Progenitor cell of endocrine pancreas (in vitro differentiated cells): ENCODE measurements at regions not wholly inside any gene's neighbourhood (a gene's known extent, or its start where the extent isn't known, plus 50 kb on each side); places are given as distances from the start of the nearest gene placed in this dataset.

Source experiments
- DNase-seq: peaks from one replicate; pipeline ENCODE4 v3.0.0; 2021; ENCODE audit warnings: low spot score; ENCODE audit not compliant: unreplicated experiment
- H3K27ac Mint-ChIP-seq: 2 replicates; pipeline ENCODE4 v1.8.0; 2021; ENCODE audit warnings: mild to moderate bottlenecking, moderate library complexity, mixed read lengths
- H3K27me3 Mint-ChIP-seq: 2 replicates; pipeline ENCODE4 v1.8.0; 2021; ENCODE audit warnings: mixed read lengths
- H3K36me3 Mint-ChIP-seq: 2 replicates; pipeline ENCODE4 v1.8.0; 2022; ENCODE audit warnings: mixed read lengths; ENCODE audit not compliant: insufficient read depth
- H3K4me1 Mint-ChIP-seq: 2 replicates; pipeline ENCODE4 v1.8.0; 2021; ENCODE audit warnings: low read depth, mixed read lengths
- H3K4me3 Mint-ChIP-seq: 2 replicates; pipeline ENCODE4 v1.8.0; 2021; ENCODE audit warnings: low read depth, mild to moderate bottlenecking, moderate library complexity, mixed read lengths
- H3K9me3 Mint-ChIP-seq: 2 replicates; pipeline ENCODE4 v1.8.0; 2021; ENCODE audit warnings: low read depth, mixed read lengths
- CTCF ChIP-seq: fragments of 200-600 bp; sonication (generic); IDR thresholded peaks from one replicate; pipeline ENCODE4 v1.5.0; 2021; ENCODE audit warnings: antibody characterized with exemption, mild to moderate bottlenecking; ENCODE audit not compliant: unreplicated experiment

- Mint-ChIP-seq H3K36me3 (no peaks in the 10 kb centered on the region), H3K4me1 (no peaks in the 10 kb centered on the region), H3K9me3 (no peaks in the 10 kb centered on the region), H3K4me3 (no peak overlapping the region), H3K27ac (no peak overlapping the region), H3K27me3 (peaks cover 39% of the 10 kb centered on the region)
- no peak for TF ChIP-seq CTCF
- no peak for DNase-seq
These were observed 494.7 kb downstream of the INSC start for GRCh38 chr11:15609445-15609844.

GRCh38 chr11:15610881-15611280 is 496.2 kb downstream of the INSC start:
- Mint-ChIP-seq H3K4me3 (no peak overlapping the region), H3K4me1 (no peaks in the 10 kb centered on the region), H3K36me3 (no peaks in the 10 kb centered on the region), H3K27ac (no peak overlapping the region), H3K27me3 (peaks cover 31% of the 10 kb centered on the region), H3K9me3 (no peaks in the 10 kb centered on the region)
- no peak for DNase-seq
- TF ChIP-seq CTCF = no peak

GRCh38 chr11:15613251-15613650 is 498.5 kb downstream of the INSC start:
- DNase-seq = no peak
- Mint-ChIP-seq H3K4me3 (no peak overlapping the region), H3K9me3 (no peaks in the 10 kb centered on the region), H3K36me3 (no peaks in the 10 kb centered on the region), H3K27me3 (peaks cover 32% of the 10 kb centered on the region), H3K27ac (no peak overlapping the region), H3K4me1 (peaks cover 3% of the 10 kb centered on the region)
- no peak for TF ChIP-seq CTCF

DNA sequence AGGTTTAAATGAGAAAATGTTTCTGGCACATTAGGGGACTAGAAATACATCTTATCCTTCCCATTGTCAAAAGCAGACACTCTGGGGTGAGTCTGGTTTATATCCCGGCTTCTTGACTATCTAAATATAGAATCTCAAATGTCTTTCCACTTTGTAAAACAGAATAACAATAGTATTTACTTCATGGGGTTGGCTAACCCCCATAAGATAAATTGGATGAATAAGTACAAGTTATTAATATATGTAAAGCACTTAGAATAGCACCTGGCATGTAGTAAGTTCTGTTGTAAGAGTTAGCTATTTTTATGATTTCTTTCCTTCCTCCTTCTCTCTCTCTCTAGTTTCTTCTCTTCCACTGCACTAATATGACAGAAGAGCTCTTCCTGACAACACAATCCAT is 499.1 kb downstream of the INSC start:
- DNase-seq = no peak
- no peak for TF ChIP-seq CTCF
- peaks cover 6% of the 10 kb centered on the region for H3K4me1 Mint-ChIP-seq
- H3K4me3 Mint-ChIP-seq = no peak overlapping the region
- peaks cover 32% of the 10 kb centered on the region for H3K27me3 Mint-ChIP-seq
- H3K27ac Mint-ChIP-seq = no peak overlapping the region
- no peaks in the 10 kb centered on the region for H3K36me3 Mint-ChIP-seq
- H3K9me3 Mint-ChIP-seq = no peaks in the 10 kb centered on the region

DNA sequence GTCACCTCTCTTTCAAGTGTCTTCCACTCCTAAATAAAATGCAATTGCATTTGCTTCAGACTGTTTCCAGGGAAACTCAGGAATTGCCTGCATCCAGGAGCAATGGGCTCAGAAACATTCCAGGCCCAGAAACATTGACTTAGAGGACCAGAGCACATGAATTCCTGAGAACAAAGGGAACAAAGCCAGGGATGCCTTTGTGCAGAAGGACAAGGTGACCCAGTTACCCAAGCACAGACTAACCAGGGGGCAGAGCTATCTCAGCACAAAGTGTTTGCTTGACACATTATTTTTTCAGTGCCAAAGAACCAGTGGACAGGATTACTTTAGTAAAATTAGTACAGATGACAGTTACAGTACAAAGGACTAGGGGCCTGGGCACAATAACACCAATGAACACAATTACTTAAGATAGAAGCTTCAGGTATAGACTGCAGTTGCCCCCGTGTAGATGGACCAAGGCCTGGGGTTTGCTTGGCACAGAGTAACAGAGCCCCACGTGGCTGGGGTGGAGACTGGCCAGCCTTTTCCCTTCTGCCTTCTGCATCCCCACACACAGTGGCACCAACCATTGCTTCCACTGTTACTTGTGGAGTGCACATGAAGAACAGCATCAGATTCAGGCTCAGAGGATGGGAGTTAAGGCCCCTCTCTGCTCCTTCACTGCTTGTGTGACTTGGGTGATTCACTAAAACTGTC is 500.8 kb downstream of the INSC start:
- H3K4me3 Mint-ChIP-seq = no peak overlapping the region
- H3K36me3 Mint-ChIP-seq = no peaks in the 10 kb centered on the region
- no peak for TF ChIP-seq CTCF
- no peak overlapping the region for H3K27ac Mint-ChIP-seq
- H3K9me3 Mint-ChIP-seq = no peaks in the 10 kb centered on the region
- no peak for DNase-seq
- peaks cover 6% of the 10 kb centered on the region for H3K4me1 Mint-ChIP-seq
- peaks cover 24% of the 10 kb centered on the region for H3K27me3 Mint-ChIP-seq
